Thyroid gland (tissue), 4 donors: ENCODE measurements at regions not wholly inside any gene's neighbourhood (a gene's known extent, or its start where the extent isn't known, plus 50 kb on each side); places are given as distances from the start of the nearest gene placed in this dataset.
"Not testable (repeated sequence)": the region's sequence is repeated elsewhere in the genome, so short reads cannot be mapped to it uniquely, and the experiment has no call there.

Experiments
- DNase-seq, 2 donors: peaks; one replicate each; pipeline ENCODE4 v3.0.0-alpha.2; 2019
- H3K27ac ChIP-seq, 3 donors: fragments of 200-600 bp; sonication (generic); 1 replicate in 2 of 3; 2 replicates in 1 of 3; pipeline ENCODE4 v1.5.1; 2016 to 2019; ENCODE audit warnings: mild to moderate bottlenecking in 1 of 3, moderate library complexity in 1 of 3
- H3K27me3 ChIP-seq: fragments of 200-600 bp; sonication (generic); one replicate; pipeline ENCODE4 v1.5.1; 2019
- H3K36me3 ChIP-seq, 2 donors: fragments of 200-600 bp; sonication (generic); one replicate each; pipeline ENCODE4 v1.5.1; 2016 to 2019
- H3K4me1 ChIP-seq, 2 donors: fragments of 200-600 bp; sonication (generic); one replicate each; pipeline ENCODE4 v1.5.1; 2017 to 2019
- H3K4me3 ChIP-seq, 3 donors: fragments of 200-600 bp; sonication (generic); replicated peaks in 1 of 3; 1 replicate in 2 of 3; 2 replicates in 1 of 3; pipeline ENCODE4 v1.5.1; 2016; ENCODE audit warnings: mild to moderate bottlenecking in 1 of 3
- H3K9me3 ChIP-seq: fragments of 200-600 bp; sonication (generic); one replicate; pipeline ENCODE4 v1.5.1; 2017
- CTCF ChIP-seq, 6 experiments: fragments of 200-600 bp in 3 of 6; fragments of 450-650 bp in 3 of 6; sonication (generic) in 3 of 6; IDR thresholded peaks; one replicate each; pipeline ENCODE4 v1.5.1; 2016 to 2019; ENCODE audit warnings: antibody characterized with exemption in 6 of 6, mild to moderate bottlenecking in 2 of 6, inconsistent platforms in 1 of 6, moderate library complexity in 1 of 6
- POLR2A ChIP-seq, 2 donors: fragments of 450-650 bp; IDR thresholded peaks; one replicate each; pipeline ENCODE4 v1.6.1; 2017; ENCODE audit warnings: antibody characterized with exemption in 2 of 2, mild to moderate bottlenecking in 2 of 2, moderate library complexity in 1 of 2
- WGBS, 2 donors: methylation state at CpG; one replicate each; pipeline ENCODE4 v1.1.5; 2017; 5-methylcytosine and 5-hydroxymethylcytosine counted together
- intact Hi-C: fragments of 100-400 bp; cut with DNase I; formaldehyde crosslinking; loops from one replicate; pipeline ENCODE4 v1.15.1; 2023

- no peak overlapping the region for H3K4me3 ChIP-seq
- 63 to 71% methylated on average over 2 to 3 of the region's 4 CpGs for WGBS, 2 donors
- no peak overlapping the region for H3K27ac ChIP-seq
- DNase-seq, result no peak
- intact Hi-C loops, result no loop called here
- H3K9me3 ChIP-seq, result no peaks in the 10 kb centered on the region
- no peaks in the 10 kb centered on the region for H3K27me3 ChIP-seq
- no peaks in the 10 kb centered on the region for H3K4me1 ChIP-seq
- no peak for TF ChIP-seq CTCF (IDR thresholded peaks at IDR 0.05)
- no peak for TF ChIP-seq POLR2A (IDR thresholded peaks at IDR 0.05)
- no peaks in the 10 kb centered on the region for H3K36me3 ChIP-seq
Measured at GRCh38 chrX:55841962-55842752, 124.6 kb downstream of the RRAGB start.

- H3K27ac ChIP-seq, intact Hi-C loops, DNase-seq, H3K4me1 ChIP-seq, H3K4me3 ChIP-seq, H3K9me3 ChIP-seq, H3K36me3 ChIP-seq, H3K27me3 ChIP-seq: not testable (repeated sequence)
- 49 to 70% methylated on average over 4 of the region's 4 CpGs for WGBS, 2 donors
Measured at GRCh38 chrX:55866779-55867178, 149.2 kb downstream of the RRAGB start.

GRCh38 chrX:55867181-55867651 is 149.7 kb downstream of the RRAGB start:
- no peaks in the 10 kb centered on the region for H3K9me3 ChIP-seq
- no peak overlapping the region for H3K27ac ChIP-seq
- no peaks in the 10 kb centered on the region for H3K36me3 ChIP-seq
- no peak for TF ChIP-seq CTCF (IDR thresholded peaks at IDR 0.05)
- TF ChIP-seq POLR2A (IDR thresholded peaks at IDR 0.05), result no peak
- WGBS, 2 donors, result 70 to 86% methylated on average over 1 of the region's 1 CpG
- no peak overlapping the region for H3K4me3 ChIP-seq
- no peaks in the 10 kb centered on the region for H3K4me1 ChIP-seq
- no peak for DNase-seq
- no peaks in the 10 kb centered on the region for H3K27me3 ChIP-seq
- intact Hi-C loops, result no loop called here

DNA sequence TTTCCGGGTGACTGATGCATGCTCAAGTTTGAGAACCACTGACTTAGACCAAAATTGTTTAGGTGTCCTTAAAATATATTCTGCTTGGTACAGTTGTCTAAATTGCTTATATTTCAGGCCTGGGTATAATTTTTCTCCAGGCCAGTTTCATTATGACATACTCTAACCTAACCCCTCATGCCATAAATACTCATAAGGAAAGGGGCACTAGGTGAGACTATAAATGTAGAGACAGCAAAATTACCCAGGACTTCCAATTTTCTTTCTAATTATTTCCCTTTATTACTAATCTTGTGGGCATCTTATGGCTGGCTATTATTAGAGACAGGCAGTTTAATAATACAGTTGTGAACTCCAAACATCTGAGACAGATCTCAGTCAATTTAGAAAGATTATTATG is 150.2 kb downstream of the RRAGB start:
- Histone ChIP-seq H3K27me3 (no peaks in the 10 kb centered on the region), H3K4me1 (no peaks in the 10 kb centered on the region), H3K27ac (no peak overlapping the region), H3K9me3 (no peaks in the 10 kb centered on the region), H3K4me3 (no peak overlapping the region), H3K36me3 (no peaks in the 10 kb centered on the region)
- intact Hi-C loops, result no loop called here
- TF ChIP-seq CTCF (IDR thresholded peaks at IDR 0.05) (no peak), POLR2A (IDR thresholded peaks at IDR 0.05) (no peak)
- DNase-seq, result no peak
- WGBS, 2 donors, result 69 to 86% methylated on average over 1 of the region's 1 CpG

- intact Hi-C loops, result no loop called here
- Histone ChIP-seq H3K9me3 (no peaks in the 10 kb centered on the region), H3K4me1 (no peaks in the 10 kb centered on the region), H3K27me3 (no peaks in the 10 kb centered on the region), H3K27ac (no peak overlapping the region), H3K36me3 (no peaks in the 10 kb centered on the region), H3K4me3 (no peak overlapping the region)
- TF ChIP-seq CTCF (IDR thresholded peaks at IDR 0.05), result no peak
- TF ChIP-seq POLR2A (IDR thresholded peaks at IDR 0.05), result no peak
- no peak for DNase-seq
Measured at GRCh38 chrX:55874807-55875206, 157.3 kb downstream of the RRAGB start.

GRCh38 chrX:55883541-55883940 is 166.0 kb downstream of the RRAGB start:
- intact Hi-C loops, DNase-seq, H3K4me3 ChIP-seq, H3K9me3 ChIP-seq, H3K36me3 ChIP-seq, H3K4me1 ChIP-seq, H3K27me3 ChIP-seq, H3K27ac ChIP-seq: not testable (repeated sequence)
- 90 to 94% methylated on average over 4 of the region's 4 CpGs for WGBS, 2 donors
